ENCODE measurements at regions not wholly inside any gene's neighbourhood (a gene's known extent, or its start where the extent isn't known, plus 50 kb on each side); places are given as distances from the start of the nearest gene placed in this dataset.

GRCh38 chr15:79678032-79678701 lies 218.6 kb downstream of the MTHFS start:
- TF ChIP-seq, protein P1, sequence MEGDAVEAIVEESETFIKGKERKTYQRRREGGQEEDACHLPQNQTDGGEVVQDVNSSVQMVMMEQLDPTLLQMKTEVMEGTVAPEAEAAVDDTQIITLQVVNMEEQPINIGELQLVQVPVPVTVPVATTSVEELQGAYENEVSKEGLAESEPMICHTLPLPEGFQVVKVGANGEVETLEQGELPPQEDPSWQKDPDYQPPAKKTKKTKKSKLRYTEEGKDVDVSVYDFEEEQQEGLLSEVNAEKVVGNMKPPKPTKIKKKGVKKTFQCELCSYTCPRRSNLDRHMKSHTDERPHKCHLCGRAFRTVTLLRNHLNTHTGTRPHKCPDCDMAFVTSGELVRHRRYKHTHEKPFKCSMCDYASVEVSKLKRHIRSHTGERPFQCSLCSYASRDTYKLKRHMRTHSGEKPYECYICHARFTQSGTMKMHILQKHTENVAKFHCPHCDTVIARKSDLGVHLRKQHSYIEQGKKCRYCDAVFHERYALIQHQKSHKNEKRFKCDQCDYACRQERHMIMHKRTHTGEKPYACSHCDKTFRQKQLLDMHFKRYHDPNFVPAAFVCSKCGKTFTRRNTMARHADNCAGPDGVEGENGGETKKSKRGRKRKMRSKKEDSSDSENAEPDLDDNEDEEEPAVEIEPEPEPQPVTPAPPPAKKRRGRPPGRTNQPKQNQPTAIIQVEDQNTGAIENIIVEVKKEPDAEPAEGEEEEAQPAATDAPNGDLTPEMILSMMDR (IDR thresholded peaks at IDR 0.05): no peak
- no peak for ATAC-seq
- no peaks in the 10 kb centered on the region for H3K27me3 ChIP-seq
- H3K36me3 ChIP-seq: no peaks in the 10 kb centered on the region
- H3K9me3 ChIP-seq: no peaks in the 10 kb centered on the region
- no peaks in the 10 kb centered on the region for H3K4me1 ChIP-seq
- no peak for DNase-seq
- no peak overlapping the region for H3K4me3 ChIP-seq
- H3K27ac ChIP-seq: no peak overlapping the region
- intact Hi-C loops (cut with DNase I): no loop called here

- no peak overlapping the region for H3K4me3 ChIP-seq
- H3K9me3 ChIP-seq: no peaks in the 10 kb centered on the region
- no peak for DNase-seq
- H3K36me3 ChIP-seq: no peaks in the 10 kb centered on the region
- H3K27ac ChIP-seq: no peak overlapping the region
- intact Hi-C loops (cut with DNase I): no loop called here
- TF ChIP-seq, protein P1 (IDR thresholded peaks at IDR 0.05): no peak
- no peaks in the 10 kb centered on the region for H3K27me3 ChIP-seq
- no peak for ATAC-seq
- H3K4me1 ChIP-seq: no peaks in the 10 kb centered on the region
Observed at GRCh38 chr15:79680720-79681119, 216.1 kb downstream of the MTHFS start.

DNA sequence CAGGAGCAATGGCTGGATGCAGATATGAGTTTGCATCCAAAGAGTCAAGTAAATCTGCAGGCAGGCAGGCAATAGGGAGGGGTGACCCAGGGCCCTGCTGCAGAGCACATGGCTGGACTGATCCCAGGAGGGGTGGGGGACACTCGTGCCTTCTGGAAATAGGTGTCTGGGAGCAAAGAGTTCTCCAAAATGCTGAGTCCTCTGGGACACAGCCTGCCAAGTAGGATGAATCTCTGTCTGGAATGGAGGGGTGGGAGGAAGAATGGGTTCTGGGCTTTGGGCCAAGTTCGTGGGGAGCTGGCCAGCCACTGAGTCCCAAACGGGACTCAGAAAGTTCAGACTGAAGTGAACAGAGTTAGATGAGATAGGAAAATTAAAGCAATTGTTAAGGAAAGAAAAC lies 214.5 kb downstream of the MTHFS start:
- H3K36me3 ChIP-seq: no peaks in the 10 kb centered on the region

DNA sequence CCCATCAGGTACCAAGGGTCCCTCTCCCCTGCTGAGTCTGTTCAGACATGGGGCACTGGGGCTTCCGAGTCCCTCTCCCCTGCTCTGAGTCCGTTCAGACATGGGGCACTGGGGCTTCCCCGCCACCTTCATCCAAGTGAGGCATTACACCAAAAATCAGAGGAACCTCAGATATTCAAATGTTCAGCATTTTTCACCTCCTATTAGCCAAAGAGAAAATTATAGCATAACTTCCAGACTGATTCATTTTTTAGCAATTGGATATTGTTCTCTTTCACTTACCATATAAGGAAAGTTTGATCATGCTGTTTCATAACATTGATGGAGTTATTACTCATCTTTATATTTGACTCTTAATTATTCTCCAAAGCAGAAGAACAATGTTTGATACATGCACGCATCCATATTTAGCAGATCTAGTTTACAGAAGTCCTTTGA lies 213.9 kb downstream of the MTHFS start:
- DNase-seq (no peak), ATAC-seq (no peak)
- H3K9me3 ChIP-seq: no peaks in the 10 kb centered on the region
- H3K27ac ChIP-seq: no peak overlapping the region
- no peaks in the 10 kb centered on the region for H3K4me1 ChIP-seq
- H3K4me3 ChIP-seq: no peak overlapping the region
- H3K36me3 ChIP-seq: no peaks in the 10 kb centered on the region
- intact Hi-C loops (cut with DNase I): no loop called here
- TF ChIP-seq, protein P1 (IDR thresholded peaks at IDR 0.05): no peak
- H3K27me3 ChIP-seq: no peaks in the 10 kb centered on the region

More for the DNA sequence above, 214.5 kb downstream of the MTHFS start:
- TF ChIP-seq, protein P1 (IDR thresholded peaks at IDR 0.05): no peak
- no peak overlapping the region for H3K4me3 ChIP-seq
- DNase-seq (no peak), ATAC-seq (no peak)
- H3K9me3 ChIP-seq: no peaks in the 10 kb centered on the region
- H3K27me3 ChIP-seq: no peaks in the 10 kb centered on the region
- H3K27ac ChIP-seq: no peak overlapping the region
- H3K4me1 ChIP-seq: no peaks in the 10 kb centered on the region
- intact Hi-C loops (cut with DNase I): no loop called here

GRCh38 chr15:79689030-79689429 lies 207.8 kb downstream of the MTHFS start:
- no peak for DNase-seq
- H3K4me1 ChIP-seq: no peaks in the 10 kb centered on the region
- no peak overlapping the region for H3K4me3 ChIP-seq
- H3K36me3 ChIP-seq: no peaks in the 10 kb centered on the region
- intact Hi-C loops (cut with DNase I): no loop called here
- TF ChIP-seq, protein P1 (IDR thresholded peaks at IDR 0.05): no peak
- no peak overlapping the region for H3K27ac ChIP-seq
- no peak for ATAC-seq
- no peaks in the 10 kb centered on the region for H3K27me3 ChIP-seq
- H3K9me3 ChIP-seq: peaks cover 6% of the 10 kb centered on the region
